Osteoblast (primary cell): ENCODE measurements at regions not wholly inside any gene's neighbourhood (a gene's known extent, or its start where the extent isn't known, plus 50 kb on each side); places are given as distances from the start of the nearest gene placed in this dataset.

ENCODE experiments used
- DNase-seq: peaks from one replicate; pipeline ENCODE4 v3.0.0; 2011; ENCODE audit warnings: low spot score, mixed read lengths; ENCODE audit not compliant: insufficient read length; ENCODE audit errors: missing footprints
- H2AFZ ChIP-seq: 2 replicates; pipeline ENCODE4 v1.6.0; 2011; ENCODE audit warnings: mild to moderate bottlenecking, low read length
- H3K27ac ChIP-seq: 2 replicates; pipeline ENCODE4 v1.5.1; 2011; ENCODE audit warnings: mild to moderate bottlenecking, low read depth, low read length, moderate library complexity
- H3K27me3 ChIP-seq: 2 replicates; pipeline ENCODE4 v1.6.0; 2012; ENCODE audit warnings: mild to moderate bottlenecking, control low read depth, inconsistent platforms, low read length, moderate library complexity; ENCODE audit not compliant: insufficient read depth
- H3K36me3 ChIP-seq: 2 replicates; pipeline ENCODE4 v1.5.1; 2011; ENCODE audit warnings: mild to moderate bottlenecking, low read length, control low read depth, moderate library complexity; ENCODE audit not compliant: insufficient read depth
- H3K4me1 ChIP-seq: 2 replicates; pipeline ENCODE4 v1.5.1; 2011; ENCODE audit warnings: mild to moderate bottlenecking, low read length, control low read depth, moderate library complexity; ENCODE audit not compliant: insufficient read depth
- H3K4me2 ChIP-seq: 2 replicates; pipeline ENCODE4 v1.6.0; 2011; ENCODE audit warnings: mild to moderate bottlenecking, low read length; ENCODE audit not compliant: insufficient read depth
- H3K4me3 ChIP-seq: fragments of 200-600 bp; sonication (generic); 3 replicates; pipeline ENCODE4 v1.5.1; 2012; ENCODE audit warnings: mild to moderate bottlenecking, low read length, inconsistent platforms; ENCODE audit not compliant: insufficient read depth
- H3K79me2 ChIP-seq: 2 replicates; pipeline ENCODE4 v1.6.0; 2012; ENCODE audit warnings: mild to moderate bottlenecking, low read length, control low read depth, inconsistent platforms; ENCODE audit not compliant: insufficient read depth
- H3K9me3 ChIP-seq: 2 replicates; pipeline ENCODE4 v1.5.1; 2011; ENCODE audit warnings: low read depth, low read length, control low read depth
- H4K20me1 ChIP-seq: 2 replicates; pipeline ENCODE4 v1.6.0; 2012; ENCODE audit warnings: mild to moderate bottlenecking, low read length, control low read depth; ENCODE audit not compliant: insufficient read depth
- TF ChIP-seq, protein P1 (sequence below): IDR thresholded peaks from 2 replicates; pipeline ENCODE4 v1.5.1; 2011; ENCODE audit warnings: mild to moderate bottlenecking, low read depth, low read length, moderate library complexity; ENCODE audit errors: extremely low read depth

GRCh38 chr16:85387731-85388295 lies 225.3 kb upstream of the GSE1 start:
- no peak for DNase-seq
- Histone ChIP-seq H3K79me2 (peaks cover 7% of the 10 kb centered on the region), H3K36me3 (no peaks in the 10 kb centered on the region), H3K27ac (no peak overlapping the region), H3K4me3 (no peak overlapping the region), H2AFZ (no peak overlapping the region), H3K4me2 (no peak overlapping the region), H4K20me1 (peaks cover 23% of the 10 kb centered on the region), H3K9me3 (no peaks in the 10 kb centered on the region), H3K27me3 (no peaks in the 10 kb centered on the region), H3K4me1 (peaks cover 19% of the 10 kb centered on the region)
- TF ChIP-seq, protein P1, sequence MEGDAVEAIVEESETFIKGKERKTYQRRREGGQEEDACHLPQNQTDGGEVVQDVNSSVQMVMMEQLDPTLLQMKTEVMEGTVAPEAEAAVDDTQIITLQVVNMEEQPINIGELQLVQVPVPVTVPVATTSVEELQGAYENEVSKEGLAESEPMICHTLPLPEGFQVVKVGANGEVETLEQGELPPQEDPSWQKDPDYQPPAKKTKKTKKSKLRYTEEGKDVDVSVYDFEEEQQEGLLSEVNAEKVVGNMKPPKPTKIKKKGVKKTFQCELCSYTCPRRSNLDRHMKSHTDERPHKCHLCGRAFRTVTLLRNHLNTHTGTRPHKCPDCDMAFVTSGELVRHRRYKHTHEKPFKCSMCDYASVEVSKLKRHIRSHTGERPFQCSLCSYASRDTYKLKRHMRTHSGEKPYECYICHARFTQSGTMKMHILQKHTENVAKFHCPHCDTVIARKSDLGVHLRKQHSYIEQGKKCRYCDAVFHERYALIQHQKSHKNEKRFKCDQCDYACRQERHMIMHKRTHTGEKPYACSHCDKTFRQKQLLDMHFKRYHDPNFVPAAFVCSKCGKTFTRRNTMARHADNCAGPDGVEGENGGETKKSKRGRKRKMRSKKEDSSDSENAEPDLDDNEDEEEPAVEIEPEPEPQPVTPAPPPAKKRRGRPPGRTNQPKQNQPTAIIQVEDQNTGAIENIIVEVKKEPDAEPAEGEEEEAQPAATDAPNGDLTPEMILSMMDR = no peak

- Histone ChIP-seq H4K20me1 (peaks cover 6% of the 10 kb centered on the region), H3K9me3 (no peaks in the 10 kb centered on the region), H3K27me3 (no peaks in the 10 kb centered on the region), H2AFZ (no peak overlapping the region), H3K4me2 (no peak overlapping the region), H3K4me3 (no peak overlapping the region), H3K79me2 (peaks cover 8% of the 10 kb centered on the region), H3K4me1 (peaks cover 12% of the 10 kb centered on the region), H3K36me3 (no peaks in the 10 kb centered on the region), H3K27ac (peak overlapping the region; percentile 39)
- TF ChIP-seq, protein P1 = no peak
- DNase-seq = peak; percentile 80
Measured at GRCh38 chr16:85389679-85390470, 223.2 kb upstream of the GSE1 start.

- H3K79me2 ChIP-seq = peaks cover 8% of the 10 kb centered on the region
- H3K4me2 ChIP-seq = no peak overlapping the region
- peaks cover 4% of the 10 kb centered on the region for H4K20me1 ChIP-seq
- no peak overlapping the region for H3K4me3 ChIP-seq
- H3K9me3 ChIP-seq = no peaks in the 10 kb centered on the region
- TF ChIP-seq, protein P1 = no peak
- peak overlapping the region; percentile 43 for H3K27ac ChIP-seq
- H3K27me3 ChIP-seq = no peaks in the 10 kb centered on the region
- H3K4me1 ChIP-seq = peaks cover 17% of the 10 kb centered on the region
- DNase-seq = peak; percentile 100
- H3K36me3 ChIP-seq = no peaks in the 10 kb centered on the region
- H2AFZ ChIP-seq = no peak overlapping the region
Measured at GRCh38 chr16:85390511-85391174, 222.5 kb upstream of the GSE1 start.

GRCh38 chr16:85391175-85391707 lies 221.9 kb upstream of the GSE1 start:
- H3K36me3 ChIP-seq = no peaks in the 10 kb centered on the region
- peaks cover 23% of the 10 kb centered on the region for H3K4me1 ChIP-seq
- TF ChIP-seq, protein P1 = no peak
- no peak overlapping the region for H2AFZ ChIP-seq
- no peak overlapping the region for H3K4me2 ChIP-seq
- no peaks in the 10 kb centered on the region for H3K9me3 ChIP-seq
- no peak overlapping the region for H3K4me3 ChIP-seq
- H3K79me2 ChIP-seq = peaks cover 8% of the 10 kb centered on the region
- H3K27ac ChIP-seq = peak overlapping the region; percentile 43
- DNase-seq = no peak
- peaks cover 2% of the 10 kb centered on the region for H4K20me1 ChIP-seq
- no peaks in the 10 kb centered on the region for H3K27me3 ChIP-seq
